ENCODE measurements at regions not wholly inside any gene's neighbourhood (a gene's known extent, or its start where the extent isn't known, plus 50 kb on each side); places are given as distances from the start of the nearest gene placed in this dataset.

DNA sequence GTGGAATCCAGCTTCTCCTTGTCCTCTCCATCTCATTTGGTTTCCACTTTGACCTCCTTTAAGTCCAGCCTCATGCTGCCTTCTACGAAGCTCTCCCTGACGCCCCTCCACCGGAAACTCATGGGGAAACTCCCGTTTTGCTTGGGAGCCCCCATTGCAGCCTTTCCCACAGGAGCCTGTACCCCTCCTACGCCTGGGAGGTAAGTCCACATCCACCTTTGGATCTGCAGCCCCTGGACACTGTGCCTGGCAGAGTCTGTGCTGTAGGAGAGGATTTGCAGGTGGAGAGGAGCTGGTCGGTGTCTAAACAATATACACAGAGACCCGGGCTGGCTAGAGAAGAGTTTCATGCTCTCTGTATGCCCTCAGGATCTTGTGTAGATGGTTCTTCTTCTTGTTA is 296.1 kb downstream of the GLRX3 start:
- Histone ChIP-seq H3K4me3 (ENCODE audit: low read depth, low read length) (no peak overlapping the region), H3K27me3 (ENCODE audit: control insufficient read depth, insufficient read depth, low read length) (no peaks in the 10 kb centered on the region), H3K36me3 (ENCODE audit: control insufficient read depth, insufficient read depth, low read length) (no peaks in the 10 kb centered on the region)
- TF ChIP-seq, protein P1, sequence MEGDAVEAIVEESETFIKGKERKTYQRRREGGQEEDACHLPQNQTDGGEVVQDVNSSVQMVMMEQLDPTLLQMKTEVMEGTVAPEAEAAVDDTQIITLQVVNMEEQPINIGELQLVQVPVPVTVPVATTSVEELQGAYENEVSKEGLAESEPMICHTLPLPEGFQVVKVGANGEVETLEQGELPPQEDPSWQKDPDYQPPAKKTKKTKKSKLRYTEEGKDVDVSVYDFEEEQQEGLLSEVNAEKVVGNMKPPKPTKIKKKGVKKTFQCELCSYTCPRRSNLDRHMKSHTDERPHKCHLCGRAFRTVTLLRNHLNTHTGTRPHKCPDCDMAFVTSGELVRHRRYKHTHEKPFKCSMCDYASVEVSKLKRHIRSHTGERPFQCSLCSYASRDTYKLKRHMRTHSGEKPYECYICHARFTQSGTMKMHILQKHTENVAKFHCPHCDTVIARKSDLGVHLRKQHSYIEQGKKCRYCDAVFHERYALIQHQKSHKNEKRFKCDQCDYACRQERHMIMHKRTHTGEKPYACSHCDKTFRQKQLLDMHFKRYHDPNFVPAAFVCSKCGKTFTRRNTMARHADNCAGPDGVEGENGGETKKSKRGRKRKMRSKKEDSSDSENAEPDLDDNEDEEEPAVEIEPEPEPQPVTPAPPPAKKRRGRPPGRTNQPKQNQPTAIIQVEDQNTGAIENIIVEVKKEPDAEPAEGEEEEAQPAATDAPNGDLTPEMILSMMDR (IDR thresholded peaks at IDR 0.05; ENCODE audit: insufficient read depth, low read length, poor library complexity, severe bottlenecking), result no peak
- DNase-seq (ENCODE audit: low read depth), result no peak

DNA sequence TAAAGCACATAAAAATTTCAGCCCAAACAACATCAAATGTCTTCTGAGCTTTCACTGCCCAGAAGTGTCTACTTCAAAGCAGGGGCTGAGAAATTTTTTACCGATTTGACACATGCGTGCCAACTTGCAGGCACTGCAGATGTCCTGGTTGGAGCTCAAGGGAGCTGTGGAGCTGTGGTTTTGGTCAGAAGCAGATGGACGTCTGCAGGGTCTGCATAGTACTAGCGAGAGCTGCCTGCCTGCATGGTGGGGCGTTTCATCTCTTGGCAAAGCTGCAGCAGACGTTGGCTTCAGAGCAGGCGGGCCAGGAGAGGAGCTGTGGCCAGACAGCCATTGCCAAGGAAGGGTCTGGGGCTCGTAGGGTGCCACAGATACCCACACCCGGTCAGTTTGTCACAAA is 296.7 kb downstream of the GLRX3 start:
- no peaks in the 10 kb centered on the region for H3K27me3 ChIP-seq (ENCODE audit: control insufficient read depth, insufficient read depth, low read length)
- H3K36me3 ChIP-seq (ENCODE audit: control insufficient read depth, insufficient read depth, low read length), result no peaks in the 10 kb centered on the region
- no peak overlapping the region for H3K4me3 ChIP-seq (ENCODE audit: low read depth, low read length)
- TF ChIP-seq, protein P1 (IDR thresholded peaks at IDR 0.05; ENCODE audit: insufficient read depth, low read length, poor library complexity, severe bottlenecking), result no peak
- no peak for DNase-seq (ENCODE audit: low read depth)

DNA sequence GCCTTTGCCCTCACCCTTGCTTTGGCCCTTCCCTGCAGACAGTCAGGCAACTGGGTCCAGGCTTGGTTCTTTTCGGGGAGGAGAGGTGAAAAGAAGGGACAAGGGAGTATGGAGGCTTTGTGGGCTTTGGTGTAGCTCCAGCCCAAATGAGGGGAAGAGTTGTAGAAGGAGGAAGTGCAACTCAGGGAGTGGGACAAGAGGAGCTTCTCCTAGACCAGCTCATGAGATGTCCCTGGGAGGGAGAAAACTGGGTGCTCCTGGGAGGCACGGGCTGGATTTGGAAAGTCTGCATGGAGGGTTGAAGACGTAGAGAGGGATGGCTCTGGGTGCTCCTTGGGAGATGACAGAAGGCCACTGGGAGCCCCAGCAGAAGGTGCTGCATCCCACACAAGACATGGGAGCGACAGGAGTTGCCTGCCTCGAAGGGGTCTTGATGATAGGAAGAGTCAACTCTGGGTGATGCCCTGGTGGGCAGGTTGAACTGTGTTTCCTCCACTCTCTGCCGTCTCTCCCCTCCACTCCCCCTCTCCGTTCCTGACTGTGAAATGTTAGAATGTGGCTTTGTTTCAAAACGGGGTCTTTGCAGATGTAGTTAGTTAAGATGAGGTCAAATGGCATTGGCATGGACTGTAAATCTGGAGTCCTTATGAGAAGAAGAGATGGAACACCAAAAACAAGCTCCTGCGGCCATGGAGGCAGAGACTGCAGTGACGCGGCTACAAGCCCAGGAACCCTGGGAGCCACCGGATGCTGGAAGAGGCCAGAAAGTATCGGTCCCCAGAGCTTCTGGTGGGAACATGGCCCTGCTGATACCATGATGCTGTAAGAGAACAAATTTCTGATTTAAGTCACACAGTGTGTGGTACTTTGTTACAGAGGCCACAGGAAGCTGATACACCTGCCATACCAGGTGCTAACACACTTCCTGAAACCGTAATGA is 298.5 kb downstream of the GLRX3 start:
- DNase-seq (ENCODE audit: low read depth), result no peak
- H3K4me3 ChIP-seq (ENCODE audit: low read depth, low read length), result no peak overlapping the region
- TF ChIP-seq, protein P1 (IDR thresholded peaks at IDR 0.05; ENCODE audit: insufficient read depth, low read length, poor library complexity, severe bottlenecking), result no peak
- no peaks in the 10 kb centered on the region for H3K27me3 ChIP-seq (ENCODE audit: control insufficient read depth, insufficient read depth, low read length)
- H3K36me3 ChIP-seq (ENCODE audit: control insufficient read depth, insufficient read depth, low read length), result no peaks in the 10 kb centered on the region

DNA sequence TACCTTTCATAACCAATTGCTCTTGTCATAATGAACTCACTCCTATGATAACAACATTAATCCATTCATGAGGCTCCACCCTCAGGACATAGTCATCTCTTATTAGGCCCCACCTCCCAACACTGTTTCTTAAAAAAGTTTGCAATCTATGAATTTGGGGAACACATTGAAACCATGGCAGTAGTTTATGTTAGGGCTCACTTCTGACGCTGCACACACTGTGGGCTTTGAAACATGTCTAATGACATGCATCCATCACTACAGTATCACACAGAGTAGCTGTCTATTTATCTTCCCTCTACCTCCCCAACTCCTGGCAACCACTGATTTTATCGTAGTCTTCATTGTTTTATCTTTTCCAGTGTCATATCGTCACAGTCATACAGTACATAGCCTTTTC is 299.8 kb downstream of the GLRX3 start:
- TF ChIP-seq, protein P1 (IDR thresholded peaks at IDR 0.05; ENCODE audit: insufficient read depth, low read length, poor library complexity, severe bottlenecking), result no peak
- Histone ChIP-seq H3K4me3 (ENCODE audit: low read depth, low read length) (no peak overlapping the region), H3K36me3 (ENCODE audit: control insufficient read depth, insufficient read depth, low read length) (no peaks in the 10 kb centered on the region), H3K27me3 (ENCODE audit: control insufficient read depth, insufficient read depth, low read length) (no peaks in the 10 kb centered on the region)
- DNase-seq (ENCODE audit: low read depth), result no peak

DNA sequence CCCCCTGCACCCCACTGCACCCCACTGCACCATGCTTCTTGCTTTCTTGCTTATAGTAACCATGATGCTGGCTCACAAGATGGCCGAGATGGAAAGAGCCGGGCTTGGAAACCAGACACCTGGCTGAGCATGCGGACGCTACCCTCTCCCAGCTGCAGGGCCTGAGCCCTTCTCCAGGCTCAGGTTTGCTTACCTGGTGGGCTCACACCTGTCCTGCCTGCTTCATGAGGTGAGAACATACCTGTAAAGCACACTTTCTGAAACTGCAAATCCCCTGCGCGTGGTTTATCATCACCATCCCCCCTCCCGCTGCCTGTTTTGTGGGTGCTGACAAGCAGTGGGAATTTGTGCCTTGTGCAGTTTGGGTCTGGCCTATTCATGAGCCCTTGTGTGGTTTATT is 302.7 kb downstream of the GLRX3 start:
- no peaks in the 10 kb centered on the region for H3K27me3 ChIP-seq (ENCODE audit: control insufficient read depth, insufficient read depth, low read length)

More for the DNA sequence above, 302.7 kb downstream of the GLRX3 start:
- TF ChIP-seq, protein P1 (IDR thresholded peaks at IDR 0.05; ENCODE audit: insufficient read depth, low read length, poor library complexity, severe bottlenecking), result no peak
- Histone ChIP-seq H3K4me3 (ENCODE audit: low read depth, low read length) (no peak overlapping the region), H3K36me3 (ENCODE audit: control insufficient read depth, insufficient read depth, low read length) (no peaks in the 10 kb centered on the region)
- no peak for DNase-seq (ENCODE audit: low read depth)
